Neural progenitor cell (in vitro differentiated cells): ENCODE measurements at regions not wholly inside any gene's neighbourhood (a gene's known extent, or its start where the extent isn't known, plus 50 kb on each side); places are given as distances from the start of the nearest gene placed in this dataset.

Source experiments
- DNase-seq: peaks from one replicate; pipeline ENCODE4 v3.0.0-alpha.2; 2016; ENCODE audit warnings: low spot score
- H2AFZ ChIP-seq: fragments of 200-600 bp; sonication (generic); replicated peaks from 2 replicates; pipeline ENCODE4 v1.6.1; 2016; ENCODE audit warnings: antibody characterized with exemption
- H3F3A ChIP-seq: fragments of 200-600 bp; sonication (generic); 2 replicates; pipeline ENCODE4 v1.6.1; 2016; ENCODE audit warnings: antibody characterized with exemption, low read depth
- H3K27ac ChIP-seq: fragments of 200-600 bp; sonication (generic); 2 replicates; pipeline ENCODE4 v1.5.1; 2016; ENCODE audit warnings: mild to moderate bottlenecking
- H3K27me3 ChIP-seq: fragments of 200-600 bp; sonication (generic); 2 replicates; pipeline ENCODE4 v1.6.1; 2016; ENCODE audit warnings: mild to moderate bottlenecking, moderate library complexity
- H3K36me3 ChIP-seq: fragments of 200-600 bp; sonication (generic); 2 replicates; pipeline ENCODE4 v1.5.1; 2016
- H3K4me1 ChIP-seq: fragments of 200-600 bp; sonication (generic); 2 replicates; pipeline ENCODE4 v1.6.1; 2016; ENCODE audit warnings: mixed run types
- H3K4me2 ChIP-seq: fragments of 200-600 bp; sonication (generic); 2 replicates; pipeline ENCODE4 v1.6.1; 2016
- H3K4me3 ChIP-seq: fragments of 200-600 bp; sonication (generic); 2 replicates; pipeline ENCODE4 v1.5.1; 2016
- H3K79me2 ChIP-seq: fragments of 200-600 bp; sonication (generic); 2 replicates; pipeline ENCODE4 v1.6.1; 2016; ENCODE audit warnings: low read depth
- H3K9ac ChIP-seq: fragments of 200-600 bp; sonication (generic); 2 replicates; pipeline ENCODE4 v1.6.1; 2016
- H3K9me3 ChIP-seq: fragments of 200-600 bp; sonication (generic); 2 replicates; pipeline ENCODE4 v1.5.1; 2016; ENCODE audit warnings: low read depth
- H4K20me1 ChIP-seq: fragments of 200-600 bp; sonication (generic); 2 replicates; pipeline ENCODE4 v1.6.1; 2016; ENCODE audit warnings: low read depth
- H3K27ac Mint-ChIP-seq: 3 replicates; pipeline ENCODE4 v1.8.0; 2021; ENCODE audit warnings: mixed read lengths
- H3K27me3 Mint-ChIP-seq: 2 replicates; pipeline ENCODE4 v1.8.0; 2022; ENCODE audit warnings: low read depth, mild to moderate bottlenecking, inconsistent platforms, moderate library complexity, mixed read lengths; ENCODE audit not compliant: insufficient read depth
- H3K36me3 Mint-ChIP-seq: 3 replicates; pipeline ENCODE4 v1.8.0; 2021; ENCODE audit warnings: mixed read lengths
- H3K4me1 Mint-ChIP-seq: 3 replicates; pipeline ENCODE4 v1.8.0; 2021; ENCODE audit warnings: mixed read lengths
- H3K4me3 Mint-ChIP-seq: 3 replicates; pipeline ENCODE4 v1.8.0; 2021; ENCODE audit warnings: mild to moderate bottlenecking, moderate library complexity, mixed read lengths
- H3K9me3 Mint-ChIP-seq: 3 replicates; pipeline ENCODE4 v1.8.0; 2020; ENCODE audit warnings: mixed read lengths
- EZH2 ChIP-seq: fragments of 200-600 bp; sonication (generic); IDR thresholded peaks from 2 replicates; pipeline ENCODE4 v1.6.1; 2017; ENCODE audit warnings: antibody characterized with exemption, mild to moderate bottlenecking, moderate library complexity
- EZH2phosphoT487 ChIP-seq: fragments of 200-600 bp; sonication (generic); IDR thresholded peaks from 2 replicates; pipeline ENCODE4 v1.6.1; 2017; ENCODE audit warnings: antibody characterized with exemption
- TF ChIP-seq, protein P1 (sequence below): fragments of 200-600 bp; sonication (generic); IDR thresholded peaks from 2 replicates; pipeline ENCODE4 v1.5.1; 2017; ENCODE audit warnings: antibody characterized with exemption, mild to moderate bottlenecking

DNA sequence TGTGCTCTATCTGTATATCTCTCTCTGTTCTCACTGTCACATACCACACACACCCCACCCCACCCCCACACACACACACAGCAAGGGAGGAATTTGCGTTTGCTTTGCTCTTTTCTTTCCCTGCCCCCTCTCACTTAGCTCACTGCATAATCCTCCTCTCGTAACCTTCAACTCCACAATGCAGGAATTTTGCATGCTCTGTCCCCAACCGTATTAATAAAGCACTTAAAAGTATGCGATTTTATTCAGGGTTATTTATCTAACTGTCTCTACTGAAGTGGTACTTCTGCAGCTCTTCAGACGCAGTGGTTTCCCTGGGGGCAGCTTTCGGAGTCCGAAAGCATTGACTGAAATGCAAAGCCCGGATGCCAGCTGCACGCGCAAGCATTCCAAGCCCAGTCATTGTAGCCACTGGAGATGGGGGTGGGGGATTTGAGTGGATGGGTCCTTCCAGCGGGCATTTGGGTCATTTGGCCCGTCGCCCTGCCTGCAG lies 105.4 kb upstream of the RBFOX1 start:
- H3K79me2 ChIP-seq = no peaks in the 10 kb centered on the region
- H3K4me3 Mint-ChIP-seq = peak overlapping the region; percentile 74
- H3K9ac ChIP-seq = no peak overlapping the region
- H3K27me3 ChIP-seq = no peaks in the 10 kb centered on the region
- H3K4me2 ChIP-seq = peak overlapping the region; percentile 82
- peaks cover 19% of the 10 kb centered on the region for H3K4me1 Mint-ChIP-seq
- peaks cover 2% of the 10 kb centered on the region for H3K27me3 Mint-ChIP-seq
- peak overlapping the region; percentile 37 for H3K4me3 ChIP-seq
- TF ChIP-seq EZH2 (no peak), EZH2phosphoT487 (no peak)
- TF ChIP-seq, protein P1, sequence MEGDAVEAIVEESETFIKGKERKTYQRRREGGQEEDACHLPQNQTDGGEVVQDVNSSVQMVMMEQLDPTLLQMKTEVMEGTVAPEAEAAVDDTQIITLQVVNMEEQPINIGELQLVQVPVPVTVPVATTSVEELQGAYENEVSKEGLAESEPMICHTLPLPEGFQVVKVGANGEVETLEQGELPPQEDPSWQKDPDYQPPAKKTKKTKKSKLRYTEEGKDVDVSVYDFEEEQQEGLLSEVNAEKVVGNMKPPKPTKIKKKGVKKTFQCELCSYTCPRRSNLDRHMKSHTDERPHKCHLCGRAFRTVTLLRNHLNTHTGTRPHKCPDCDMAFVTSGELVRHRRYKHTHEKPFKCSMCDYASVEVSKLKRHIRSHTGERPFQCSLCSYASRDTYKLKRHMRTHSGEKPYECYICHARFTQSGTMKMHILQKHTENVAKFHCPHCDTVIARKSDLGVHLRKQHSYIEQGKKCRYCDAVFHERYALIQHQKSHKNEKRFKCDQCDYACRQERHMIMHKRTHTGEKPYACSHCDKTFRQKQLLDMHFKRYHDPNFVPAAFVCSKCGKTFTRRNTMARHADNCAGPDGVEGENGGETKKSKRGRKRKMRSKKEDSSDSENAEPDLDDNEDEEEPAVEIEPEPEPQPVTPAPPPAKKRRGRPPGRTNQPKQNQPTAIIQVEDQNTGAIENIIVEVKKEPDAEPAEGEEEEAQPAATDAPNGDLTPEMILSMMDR = no peak
- peak; percentile 54 for DNase-seq
- no peaks in the 10 kb centered on the region for H3K36me3 ChIP-seq
- no peaks in the 10 kb centered on the region for H3K9me3 ChIP-seq
- H3F3A ChIP-seq = no peaks in the 10 kb centered on the region
- no peaks in the 10 kb centered on the region for H3K36me3 Mint-ChIP-seq
- H4K20me1 ChIP-seq = no peaks in the 10 kb centered on the region
- no peaks in the 10 kb centered on the region for H3K9me3 Mint-ChIP-seq
- H3K27ac Mint-ChIP-seq = no peak overlapping the region
- H2AFZ ChIP-seq = peak overlapping the region; percentile 76
- peaks cover 9% of the 10 kb centered on the region for H3K4me1 ChIP-seq
- H3K27ac ChIP-seq = no peak overlapping the region

DNA sequence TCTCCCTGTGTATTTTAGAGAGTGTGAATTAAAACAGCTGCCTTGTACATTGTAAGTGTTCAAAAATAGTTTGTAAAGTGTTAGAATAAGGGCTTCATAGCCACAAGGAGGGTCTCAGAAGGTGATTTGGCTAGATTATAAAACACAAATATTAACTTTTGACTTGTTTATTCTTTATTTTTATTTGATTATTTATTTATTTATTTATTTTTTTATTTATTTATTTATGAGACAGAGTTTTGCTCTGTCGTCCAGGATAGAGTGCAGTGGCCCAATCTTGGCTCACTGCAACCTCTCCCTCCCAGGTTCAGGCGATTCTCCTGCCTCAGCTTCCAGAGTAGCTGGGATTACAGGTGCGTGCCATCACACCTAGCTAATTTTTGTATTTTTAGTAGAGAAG lies 111.5 kb upstream of the RBFOX1 start:
- no peak overlapping the region for H2AFZ ChIP-seq
- no peaks in the 10 kb centered on the region for H3K36me3 Mint-ChIP-seq

DNA sequence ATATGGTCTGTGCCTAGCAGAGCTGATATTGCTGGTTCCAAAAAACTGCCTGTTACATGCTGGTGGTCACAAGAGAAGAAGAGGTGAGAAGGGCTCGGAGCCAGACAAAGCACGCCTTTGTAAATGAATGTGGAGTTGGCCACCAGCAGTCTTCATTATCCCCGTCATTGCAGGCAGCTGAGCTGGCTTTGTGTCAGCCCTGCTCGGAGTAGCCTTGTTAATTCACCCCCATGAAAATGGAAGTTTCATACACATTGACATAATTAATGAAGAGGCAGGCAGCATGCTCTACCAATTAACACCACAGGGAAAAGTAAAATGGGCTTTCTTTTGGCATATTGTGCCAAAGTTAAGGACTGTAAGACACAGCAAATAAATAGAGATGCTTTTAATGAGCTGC lies 113.7 kb upstream of the RBFOX1 start:
- Histone ChIP-seq H3F3A (no peaks in the 10 kb centered on the region), H4K20me1 (no peaks in the 10 kb centered on the region), H2AFZ (no peak overlapping the region), H3K36me3 (no peaks in the 10 kb centered on the region), H3K4me3 (no peak overlapping the region), H3K79me2 (no peaks in the 10 kb centered on the region), H3K27me3 (no peaks in the 10 kb centered on the region), H3K9ac (no peak overlapping the region), H3K27ac (no peak overlapping the region), H3K4me1 (peaks cover 10% of the 10 kb centered on the region), H3K9me3 (no peaks in the 10 kb centered on the region), H3K4me2 (peak overlapping the region; percentile 49)
- H3K4me3 Mint-ChIP-seq = no peak overlapping the region
- no peak overlapping the region for H3K27ac Mint-ChIP-seq
- TF ChIP-seq, protein P1 = no peak
- TF ChIP-seq EZH2phosphoT487 (no peak), EZH2 (no peak)
- DNase-seq = peak; percentile 43
- peaks cover 38% of the 10 kb centered on the region for H3K4me1 Mint-ChIP-seq
- H3K9me3 Mint-ChIP-seq = peaks cover 2% of the 10 kb centered on the region
- H3K36me3 Mint-ChIP-seq = no peaks in the 10 kb centered on the region
- peaks cover 2% of the 10 kb centered on the region for H3K27me3 Mint-ChIP-seq

More for the DNA sequence above, 111.5 kb upstream of the RBFOX1 start:
- no peak for DNase-seq
- no peak overlapping the region for H3K4me3 Mint-ChIP-seq
- Histone ChIP-seq H3K27me3 (no peaks in the 10 kb centered on the region), H4K20me1 (no peaks in the 10 kb centered on the region), H3K27ac (no peak overlapping the region), H3K4me1 (peaks cover 10% of the 10 kb centered on the region), H3K9me3 (no peaks in the 10 kb centered on the region), H3K9ac (no peak overlapping the region), H3K36me3 (no peaks in the 10 kb centered on the region), H3F3A (no peaks in the 10 kb centered on the region), H3K4me2 (no peak overlapping the region), H3K79me2 (no peaks in the 10 kb centered on the region), H3K4me3 (no peak overlapping the region)
- H3K9me3 Mint-ChIP-seq = no peaks in the 10 kb centered on the region
- H3K27ac Mint-ChIP-seq = no peak overlapping the region
- peaks cover 38% of the 10 kb centered on the region for H3K4me1 Mint-ChIP-seq
- peaks cover 2% of the 10 kb centered on the region for H3K27me3 Mint-ChIP-seq
- TF ChIP-seq, protein P1 = no peak
- no peak for TF ChIP-seq EZH2phosphoT487
